DOHH2 (cell line): ENCODE measurements at regions not wholly inside any gene's neighbourhood (a gene's known extent, or its start where the extent isn't known, plus 50 kb on each side); places are given as distances from the start of the nearest gene placed in this dataset.

Experiments
- CTCF ChIP-seq: fragments of 200-600 bp; sonication (generic); IDR thresholded peaks from one replicate; pipeline ENCODE4 v1.5.1; 2014; ENCODE audit warnings: antibody characterized with exemption, mild to moderate bottlenecking, low read depth, low read length; ENCODE audit not compliant: poor library complexity, severe bottlenecking
- EZH2phosphoT487 ChIP-seq: fragments of 200-600 bp; sonication (generic); IDR thresholded peaks from 2 replicates; pipeline ENCODE4 v1.6.1; 2017; ENCODE audit warnings: borderline replicate concordance, mild to moderate bottlenecking, antibody characterized with exemption, low read length, moderate library complexity, mixed read lengths

GRCh38 chr1:47569261-47569660 lies 131.4 kb downstream of the FOXD2 start:
- TF ChIP-seq CTCF = no peak
- TF ChIP-seq EZH2phosphoT487 = no peak
